Smooth muscle cell (in vitro differentiated cells): ENCODE measurements at regions not wholly inside any gene's neighbourhood (a gene's known extent, or its start where the extent isn't known, plus 50 kb on each side); places are given as distances from the start of the nearest gene placed in this dataset.
"Not testable (repeated sequence)": the region's sequence is repeated elsewhere in the genome, so short reads cannot be mapped to it uniquely, and the experiment has no call there.

Source experiments
- DNase-seq: peaks from one replicate; lab custom pipeline; 2025; ENCODE audit not compliant: unreplicated experiment; lab: John Stamatoyannopoulos, UW
- H2AFZ ChIP-seq: fragments of 200-600 bp; sonication (generic); 2 replicates; pipeline ENCODE4 v1.6.0; 2016; ENCODE audit warnings: antibody characterized with exemption, low read depth, mild to moderate bottlenecking
- H3F3A ChIP-seq: fragments of 200-600 bp; sonication (generic); 2 replicates; pipeline ENCODE4 v1.6.0; 2017; ENCODE audit warnings: antibody characterized with exemption, low read depth
- H3K27ac ChIP-seq: fragments of 200-600 bp; sonication (generic); 2 replicates; pipeline ENCODE4 v1.5.1; 2016; ENCODE audit warnings: low read depth, mild to moderate bottlenecking
- H3K27me3 ChIP-seq: fragments of 200-600 bp; sonication (generic); 2 replicates; pipeline ENCODE4 v1.6.1; 2016; ENCODE audit warnings: low read depth, mild to moderate bottlenecking
- H3K36me3 ChIP-seq: fragments of 200-600 bp; sonication (generic); 2 replicates; pipeline ENCODE4 v1.5.1; 2016; ENCODE audit warnings: low read depth
- H3K4me1 ChIP-seq: fragments of 200-600 bp; sonication (generic); 2 replicates; pipeline ENCODE4 v1.5.1; 2016; ENCODE audit warnings: low read depth
- H3K4me2 ChIP-seq: fragments of 200-600 bp; sonication (generic); 2 replicates; pipeline ENCODE4 v1.6.0; 2016; ENCODE audit warnings: mild to moderate bottlenecking
- H3K4me3 ChIP-seq: fragments of 200-600 bp; sonication (generic); 2 replicates; pipeline ENCODE4 v1.5.1; 2016; ENCODE audit warnings: mild to moderate bottlenecking
- H3K79me2 ChIP-seq: fragments of 200-600 bp; sonication (generic); 2 replicates; pipeline ENCODE4 v1.6.0; 2016; ENCODE audit warnings: low read depth, mild to moderate bottlenecking
- H3K9ac ChIP-seq: fragments of 200-600 bp; sonication (generic); 2 replicates; pipeline ENCODE4 v1.6.0; 2016; ENCODE audit warnings: low read depth
- H3K9me3 ChIP-seq: fragments of 200-600 bp; sonication (generic); replicated peaks from 2 replicates; pipeline ENCODE4 v1.5.1; 2016; ENCODE audit warnings: low read depth
- H4K20me1 ChIP-seq: fragments of 200-600 bp; sonication (generic); 2 replicates; pipeline ENCODE4 v1.6.0; 2016; ENCODE audit warnings: low read depth
- CTCF ChIP-seq: fragments of 200-600 bp; sonication (generic); IDR thresholded peaks from 2 replicates; pipeline ENCODE4 v1.5.1; 2017; ENCODE audit warnings: borderline replicate concordance, mild to moderate bottlenecking, antibody characterized with exemption; ENCODE audit not compliant: insufficient read depth, poor library complexity, severe bottlenecking
- WGBS: methylation state at CpG from one replicate; pipeline ENCODE4 v1.1.7; 2016; ENCODE audit warnings: low lambda C conversion rate; 5-methylcytosine and 5-hydroxymethylcytosine counted together

GRCh38 chr21:39003982-39004633, 179.1 kb downstream of the PSMG1 start:
- H3K4me3 ChIP-seq, result no peak overlapping the region
- H3F3A ChIP-seq, result peaks cover 4% of the 10 kb centered on the region
- H3K79me2 ChIP-seq, result no peaks in the 10 kb centered on the region
- no peak overlapping the region for H3K9ac ChIP-seq
- no peaks in the 10 kb centered on the region for H4K20me1 ChIP-seq
- TF ChIP-seq CTCF, result no peak
- H3K27me3 ChIP-seq, result no peaks in the 10 kb centered on the region
- H3K4me2 ChIP-seq, result no peak overlapping the region
- DNase-seq, result no peak
- 70% methylated on average over 9 of the region's 9 CpGs for WGBS
- no peaks in the 10 kb centered on the region for H3K36me3 ChIP-seq
- H3K4me1 ChIP-seq, result peaks cover 4% of the 10 kb centered on the region
- H2AFZ ChIP-seq, result no peak overlapping the region
- no peaks in the 10 kb centered on the region for H3K9me3 ChIP-seq
- peak overlapping the region; percentile 13 for H3K27ac ChIP-seq

GRCh38 chr21:39001341-39001740, 181.9 kb downstream of the PSMG1 start:
- WGBS, result 89% methylated on average over 5 of the region's 5 CpGs
- Histone ChIP-seq H4K20me1 (no peaks in the 10 kb centered on the region), H3K9me3 (no peaks in the 10 kb centered on the region), H3K4me3 (no peak overlapping the region), H3K27me3 (no peaks in the 10 kb centered on the region), H3K4me2 (no peak overlapping the region), H3K9ac (no peak overlapping the region), H3K79me2 (no peaks in the 10 kb centered on the region), H3K36me3 (no peaks in the 10 kb centered on the region), H2AFZ (no peak overlapping the region), H3F3A (peaks cover 4% of the 10 kb centered on the region), H3K27ac (no peak overlapping the region), H3K4me1 (peaks cover 4% of the 10 kb centered on the region)
- TF ChIP-seq CTCF, result no peak
- DNase-seq, result no peak

GRCh38 chr21:39000496-39000895, 182.8 kb downstream of the PSMG1 start:
- H3K27me3 ChIP-seq, result no peaks in the 10 kb centered on the region
- TF ChIP-seq CTCF, result no peak
- H3K27ac ChIP-seq, result no peak overlapping the region
- peaks cover 4% of the 10 kb centered on the region for H3K4me1 ChIP-seq
- no peaks in the 10 kb centered on the region for H3K79me2 ChIP-seq
- no peaks in the 10 kb centered on the region for H3K36me3 ChIP-seq
- WGBS, result 64% methylated on average over 3 of the region's 3 CpGs
- H3K9ac ChIP-seq, result no peak overlapping the region
- H2AFZ ChIP-seq, result no peak overlapping the region
- no peaks in the 10 kb centered on the region for H4K20me1 ChIP-seq
- H3K9me3 ChIP-seq, result no peaks in the 10 kb centered on the region
- no peak for DNase-seq
- no peak overlapping the region for H3K4me3 ChIP-seq
- no peak overlapping the region for H3K4me2 ChIP-seq
- peaks cover 4% of the 10 kb centered on the region for H3F3A ChIP-seq

GRCh38 chr21:38999161-38999560, 184.1 kb downstream of the PSMG1 start:
- 70% methylated on average over 3 of the region's 3 CpGs for WGBS
- DNase-seq, result no peak

GRCh38 chr21:38998281-38998680, 185.0 kb downstream of the PSMG1 start:
- H3F3A ChIP-seq, H3K4me3 ChIP-seq, H3K4me2 ChIP-seq, H3K36me3 ChIP-seq, H3K27ac ChIP-seq, H2AFZ ChIP-seq, H3K4me1 ChIP-seq, H3K79me2 ChIP-seq, H3K27me3 ChIP-seq, DNase-seq, H4K20me1 ChIP-seq, H3K9me3 ChIP-seq, H3K9ac ChIP-seq: not testable (repeated sequence)
- 93% methylated on average over 7 of the region's 7 CpGs for WGBS

More at GRCh38 chr21:38999161-38999560, 184.1 kb downstream of the PSMG1 start:
- Histone ChIP-seq H4K20me1 (no peaks in the 10 kb centered on the region), H3K9ac (no peak overlapping the region), H3K27ac (no peak overlapping the region), H2AFZ (no peak overlapping the region), H3F3A (no peaks in the 10 kb centered on the region), H3K79me2 (no peaks in the 10 kb centered on the region), H3K4me1 (no peaks in the 10 kb centered on the region), H3K36me3 (no peaks in the 10 kb centered on the region), H3K4me2 (no peak overlapping the region), H3K4me3 (no peak overlapping the region), H3K9me3 (no peaks in the 10 kb centered on the region), H3K27me3 (no peaks in the 10 kb centered on the region)
- TF ChIP-seq CTCF, result no peak

GRCh38 chr21:38997843-38998175, 185.4 kb downstream of the PSMG1 start:
- not testable (repeated sequence) for H2AFZ ChIP-seq, H3K9me3 ChIP-seq, H3K4me2 ChIP-seq, DNase-seq, H4K20me1 ChIP-seq, H3K36me3 ChIP-seq, H3K4me1 ChIP-seq, H3K27ac ChIP-seq, H3K27me3 ChIP-seq, H3F3A ChIP-seq, H3K79me2 ChIP-seq, H3K4me3 ChIP-seq, H3K9ac ChIP-seq
- 83% methylated on average over 3 of the region's 3 CpGs for WGBS
